Endodermal cell (in vitro differentiated cells): ENCODE measurements at regions not wholly inside any gene's neighbourhood (a gene's known extent, or its start where the extent isn't known, plus 50 kb on each side); places are given as distances from the start of the nearest gene placed in this dataset.

Experiments
- DNase-seq: peaks from one replicate; pipeline ENCODE4 v3.0.0-alpha.2; 2017
- H3K27ac ChIP-seq: 2 replicates; pipeline ENCODE4 v1.5.1; 2013; ENCODE audit warnings: mild to moderate bottlenecking, low read depth, low read length, moderate library complexity
- H3K27me3 ChIP-seq: 2 replicates; pipeline ENCODE4 v1.6.1; 2013; ENCODE audit warnings: mild to moderate bottlenecking, low read length, moderate library complexity; ENCODE audit not compliant: insufficient read depth, control insufficient read depth, poor library complexity, severe bottlenecking
- H3K36me3 ChIP-seq: 2 replicates; pipeline ENCODE4 v1.7.0; 2013; ENCODE audit warnings: mild to moderate bottlenecking, low read length, moderate library complexity; ENCODE audit not compliant: control insufficient read depth, insufficient read depth
- H3K4me1 ChIP-seq: one replicate; pipeline ENCODE4 v1.7.0; 2013; ENCODE audit warnings: low read length; ENCODE audit not compliant: control insufficient read depth, insufficient read depth
- H3K4me3 ChIP-seq: 2 replicates; pipeline ENCODE4 v1.5.1; 2013; ENCODE audit warnings: mild to moderate bottlenecking, low read length, moderate library complexity
- H3K9ac ChIP-seq: 2 replicates; pipeline ENCODE4 v1.6.1; 2013; ENCODE audit warnings: mild to moderate bottlenecking, low read length, moderate library complexity; ENCODE audit not compliant: poor library complexity, severe bottlenecking; ENCODE audit errors: extremely low read depth
- H3K9me3 ChIP-seq: 2 replicates; pipeline ENCODE4 v1.6.1; 2013; ENCODE audit warnings: mild to moderate bottlenecking, low read length, moderate library complexity; ENCODE audit not compliant: control insufficient read depth
- H3K27ac Mint-ChIP-seq: 2 replicates; pipeline ENCODE4 v1.8.0; 2020; ENCODE audit warnings: mixed read lengths
- H3K27me3 Mint-ChIP-seq: 2 replicates; pipeline ENCODE4 v1.8.0; 2021; ENCODE audit warnings: mild to moderate bottlenecking, mixed read lengths; ENCODE audit not compliant: insufficient read depth
- H3K36me3 Mint-ChIP-seq: 2 replicates; pipeline ENCODE4 v1.8.0; 2020; ENCODE audit warnings: low read depth, mixed read lengths
- H3K4me1 Mint-ChIP-seq: 2 replicates; pipeline ENCODE4 v1.8.0; 2020; ENCODE audit warnings: mixed read lengths
- H3K4me3 Mint-ChIP-seq: 2 replicates; pipeline ENCODE4 v1.8.0; 2020; ENCODE audit warnings: mild to moderate bottlenecking, moderate library complexity, mixed read lengths
- H3K9me3 Mint-ChIP-seq: 2 replicates; pipeline ENCODE4 v1.8.0; 2020; ENCODE audit warnings: mild to moderate bottlenecking, mixed read lengths
- CTCF ChIP-seq: fragments of 200-600 bp; sonication (generic); conservative IDR thresholded peaks from 2 replicates; pipeline ENCODE4 v1.5.0; 2021; ENCODE audit warnings: antibody characterized with exemption, mild to moderate bottlenecking
- WGBS, 2 experiments: methylation state at CpG; one replicate each; pipeline versions ENCODE4 v1.1.5 to v1.1.7; 2013; ENCODE audit warnings: missing lambda C conversion rate in 2 of 2, mixed read lengths in 1 of 2; ENCODE audit not compliant: insufficient coverage in 1 of 2, insufficient read length in 1 of 2; 5-methylcytosine and 5-hydroxymethylcytosine counted together

- peaks cover 36% of the 10 kb centered on the region for H3K27me3 Mint-ChIP-seq
Observed at GRCh38 chr2:118224895-118225311, 136.6 kb downstream of the INSIG2 start.

GRCh38 chr2:118223992-118224894, 136.0 kb downstream of the INSIG2 start:
- Mint-ChIP-seq H3K9me3 (no peaks in the 10 kb centered on the region), H3K4me3 (peak overlapping the region; percentile 71), H3K27me3 (peaks cover 31% of the 10 kb centered on the region), H3K4me1 (peaks cover 40% of the 10 kb centered on the region), H3K27ac (peak overlapping the region; percentile 84), H3K36me3 (no peaks in the 10 kb centered on the region)
- WGBS, 2 experiments, result 3% methylated on average over 22 to 77 of the region's 77 CpGs
- H3K9me3 ChIP-seq, result no peaks in the 10 kb centered on the region
- DNase-seq, result peak; percentile 84
- peak overlapping the region; percentile 56 for H3K9ac ChIP-seq
- H3K4me1 ChIP-seq, result peaks cover 13% of the 10 kb centered on the region
- H3K27me3 ChIP-seq, result peaks cover 16% of the 10 kb centered on the region
- no peaks in the 10 kb centered on the region for H3K36me3 ChIP-seq
- peak overlapping the region; percentile 71 for H3K27ac ChIP-seq
- no peak for TF ChIP-seq CTCF
- H3K4me3 ChIP-seq, result peak overlapping the region; percentile 83

More at GRCh38 chr2:118224895-118225311, 136.6 kb downstream of the INSIG2 start:
- H3K27me3 ChIP-seq, result peaks cover 16% of the 10 kb centered on the region
- peak overlapping the region; percentile 56 for H3K9ac ChIP-seq
- no peaks in the 10 kb centered on the region for H3K36me3 Mint-ChIP-seq
- peaks cover 13% of the 10 kb centered on the region for H3K4me1 ChIP-seq
- no peaks in the 10 kb centered on the region for H3K9me3 ChIP-seq
- H3K4me3 ChIP-seq, result peak overlapping the region; percentile 83
- H3K4me3 Mint-ChIP-seq, result peak overlapping the region; percentile 71
- peaks cover 40% of the 10 kb centered on the region for H3K4me1 Mint-ChIP-seq
- no peaks in the 10 kb centered on the region for H3K36me3 ChIP-seq
- peak overlapping the region; percentile 71 for H3K27ac ChIP-seq
- TF ChIP-seq CTCF, result no peak
- peak overlapping the region; percentile 84 for H3K27ac Mint-ChIP-seq
- WGBS, 2 experiments, result 6 to 7% methylated on average over 13 to 14 of the region's 15 CpGs
- peak; percentile 78 for DNase-seq
- no peaks in the 10 kb centered on the region for H3K9me3 Mint-ChIP-seq

- peaks cover 40% of the 10 kb centered on the region for H3K4me1 Mint-ChIP-seq
- Histone ChIP-seq H3K4me1 (peaks cover 13% of the 10 kb centered on the region), H3K9me3 (no peaks in the 10 kb centered on the region), H3K27ac (peak overlapping the region; percentile 71), H3K27me3 (peaks cover 16% of the 10 kb centered on the region), H3K9ac (peak overlapping the region; percentile 56), H3K4me3 (peak overlapping the region; percentile 83), H3K36me3 (no peaks in the 10 kb centered on the region)
- H3K36me3 Mint-ChIP-seq, result no peaks in the 10 kb centered on the region
- H3K4me3 Mint-ChIP-seq, result peak overlapping the region; percentile 71
- H3K27me3 Mint-ChIP-seq, result peaks cover 31% of the 10 kb centered on the region
- TF ChIP-seq CTCF, result no peak
- WGBS, 2 experiments, result 5 to 7% methylated on average over 18 to 25 of the region's 25 CpGs
- H3K27ac Mint-ChIP-seq, result peak overlapping the region; percentile 80
- DNase-seq, result peak; percentile 71
- no peaks in the 10 kb centered on the region for H3K9me3 Mint-ChIP-seq
Observed at GRCh38 chr2:118223511-118223991, 135.3 kb downstream of the INSIG2 start.
